DOHH2 (cell line): ENCODE measurements at regions not wholly inside any gene's neighbourhood (a gene's known extent, or its start where the extent isn't known, plus 50 kb on each side); places are given as distances from the start of the nearest gene placed in this dataset.

ENCODE experiments used
- H3F3A ChIP-seq: fragments of 200-600 bp; sonication (generic), shearing (Covaris generic); 2 replicates; pipeline ENCODE4 v1.6.0; 2016; ENCODE audit warnings: antibody characterized with exemption, mild to moderate bottlenecking; ENCODE audit not compliant: control insufficient read depth, insufficient read depth
- H3K27ac ChIP-seq: fragments of 200-600 bp; sonication (generic); 2 replicates; pipeline ENCODE4 v1.5.1; 2014; ENCODE audit warnings: low read depth, mild to moderate bottlenecking, low read length, moderate library complexity
- H3K27me3 ChIP-seq: fragments of 200-600 bp; sonication (generic); 2 replicates; pipeline ENCODE4 v1.6.1; 2014; ENCODE audit warnings: mild to moderate bottlenecking, low read length, mixed read lengths; ENCODE audit not compliant: control insufficient read depth
- H3K36me3 ChIP-seq: fragments of 200-600 bp; sonication (generic); 2 replicates; pipeline ENCODE4 v1.6.1; 2014; ENCODE audit warnings: mild to moderate bottlenecking, low read length, moderate library complexity, mixed read lengths; ENCODE audit not compliant: control insufficient read depth
- H3K4me1 ChIP-seq: fragments of 200-600 bp; sonication (generic); 2 replicates; pipeline ENCODE4 v1.6.1; 2014; ENCODE audit warnings: mild to moderate bottlenecking, low read length, mixed read lengths; ENCODE audit not compliant: control insufficient read depth
- H3K4me2 ChIP-seq: fragments of 200-600 bp; sonication (generic); 2 replicates; pipeline ENCODE4 v1.6.0; 2014; ENCODE audit warnings: mild to moderate bottlenecking, low read length, moderate library complexity
- H3K4me3 ChIP-seq: fragments of 200-600 bp; sonication (generic); 2 replicates; pipeline ENCODE4 v1.5.1; 2014; ENCODE audit warnings: mild to moderate bottlenecking, low read length, mixed read lengths
- H3K79me2 ChIP-seq: fragments of 200-600 bp; sonication (generic); 2 replicates; pipeline ENCODE4 v1.6.1; 2014; ENCODE audit warnings: mild to moderate bottlenecking, low read length, mixed read lengths; ENCODE audit not compliant: control insufficient read depth
- H3K9me2 ChIP-seq: fragments of 200-600 bp; sonication (generic); replicated peaks from 2 replicates; pipeline ENCODE4 v1.6.1; 2014; ENCODE audit warnings: mild to moderate bottlenecking, low read length, mixed read lengths; ENCODE audit not compliant: control insufficient read depth
- H3K9me3 ChIP-seq: fragments of 200-600 bp; sonication (generic); 2 replicates; pipeline ENCODE4 v1.6.1; 2014; ENCODE audit warnings: antibody characterized with exemption, low read length, mixed read lengths; ENCODE audit not compliant: control insufficient read depth, insufficient read depth
- H4K20me1 ChIP-seq: fragments of 200-600 bp; sonication (generic); 2 replicates; pipeline ENCODE4 v1.6.0; 2014; ENCODE audit warnings: low read depth, mild to moderate bottlenecking, antibody characterized with exemption, low read length, moderate library complexity; ENCODE audit not compliant: control insufficient read depth, insufficient read depth
- EZH2phosphoT487 ChIP-seq: fragments of 200-600 bp; sonication (generic); IDR thresholded peaks from 2 replicates; pipeline ENCODE4 v1.6.1; 2017; ENCODE audit warnings: borderline replicate concordance, mild to moderate bottlenecking, antibody characterized with exemption, low read length, moderate library complexity, mixed read lengths
- TF ChIP-seq, protein P1 (sequence below): fragments of 200-600 bp; sonication (generic); IDR thresholded peaks from one replicate; pipeline ENCODE4 v1.5.1; 2014; ENCODE audit warnings: antibody characterized with exemption, mild to moderate bottlenecking, low read depth, low read length; ENCODE audit not compliant: poor library complexity, severe bottlenecking

DNA sequence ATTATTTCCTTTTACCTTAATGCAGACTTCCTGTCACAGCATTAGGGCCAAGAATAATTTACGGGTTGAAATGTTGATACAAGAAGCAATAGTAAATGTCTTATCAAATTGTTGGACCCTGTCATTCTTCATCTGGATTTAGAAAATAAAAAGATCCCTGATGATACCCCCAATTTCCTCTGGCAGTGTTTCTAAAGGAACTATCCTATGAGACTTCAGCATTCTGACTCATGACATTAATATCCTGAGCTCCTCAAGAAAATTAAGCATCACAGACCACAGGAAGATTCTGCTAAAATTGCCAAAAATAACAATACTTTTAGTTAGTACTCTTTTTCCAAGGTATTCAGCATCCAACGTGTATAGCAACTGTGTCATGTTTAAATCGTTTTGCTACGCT, 490.5 kb upstream of the ANKRD30A start:
- no peaks in the 10 kb centered on the region for H3K79me2 ChIP-seq
- H3K36me3 ChIP-seq: no peaks in the 10 kb centered on the region
- H3K27me3 ChIP-seq: no peaks in the 10 kb centered on the region
- no peaks in the 10 kb centered on the region for H3K4me1 ChIP-seq
- no peaks in the 10 kb centered on the region for H4K20me1 ChIP-seq
- no peaks in the 10 kb centered on the region for H3K9me2 ChIP-seq
- TF ChIP-seq, protein P1, sequence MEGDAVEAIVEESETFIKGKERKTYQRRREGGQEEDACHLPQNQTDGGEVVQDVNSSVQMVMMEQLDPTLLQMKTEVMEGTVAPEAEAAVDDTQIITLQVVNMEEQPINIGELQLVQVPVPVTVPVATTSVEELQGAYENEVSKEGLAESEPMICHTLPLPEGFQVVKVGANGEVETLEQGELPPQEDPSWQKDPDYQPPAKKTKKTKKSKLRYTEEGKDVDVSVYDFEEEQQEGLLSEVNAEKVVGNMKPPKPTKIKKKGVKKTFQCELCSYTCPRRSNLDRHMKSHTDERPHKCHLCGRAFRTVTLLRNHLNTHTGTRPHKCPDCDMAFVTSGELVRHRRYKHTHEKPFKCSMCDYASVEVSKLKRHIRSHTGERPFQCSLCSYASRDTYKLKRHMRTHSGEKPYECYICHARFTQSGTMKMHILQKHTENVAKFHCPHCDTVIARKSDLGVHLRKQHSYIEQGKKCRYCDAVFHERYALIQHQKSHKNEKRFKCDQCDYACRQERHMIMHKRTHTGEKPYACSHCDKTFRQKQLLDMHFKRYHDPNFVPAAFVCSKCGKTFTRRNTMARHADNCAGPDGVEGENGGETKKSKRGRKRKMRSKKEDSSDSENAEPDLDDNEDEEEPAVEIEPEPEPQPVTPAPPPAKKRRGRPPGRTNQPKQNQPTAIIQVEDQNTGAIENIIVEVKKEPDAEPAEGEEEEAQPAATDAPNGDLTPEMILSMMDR: no peak
- TF ChIP-seq EZH2phosphoT487: no peak
- no peaks in the 10 kb centered on the region for H3F3A ChIP-seq
- H3K9me3 ChIP-seq: no peaks in the 10 kb centered on the region
- no peak overlapping the region for H3K4me3 ChIP-seq
- H3K4me2 ChIP-seq: no peak overlapping the region
- H3K27ac ChIP-seq: no peak overlapping the region

DNA sequence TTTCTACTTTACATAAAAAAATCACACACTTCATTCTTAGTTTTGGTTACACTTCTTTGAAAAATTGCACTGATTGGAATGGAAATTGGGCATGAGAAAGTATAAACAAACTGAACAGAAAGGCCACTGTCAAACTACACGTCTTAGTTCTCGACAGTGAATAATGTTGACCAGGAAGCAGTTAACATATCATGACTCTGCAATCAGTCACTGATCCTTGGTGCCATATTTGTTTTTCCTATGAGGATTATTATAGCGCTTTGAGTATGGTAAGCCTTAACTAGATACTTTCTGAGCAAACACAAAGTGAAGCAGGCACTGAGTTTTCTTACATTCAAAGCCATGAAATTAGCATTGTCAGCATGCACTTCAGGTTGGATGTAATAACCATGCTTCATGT, 495.1 kb upstream of the ANKRD30A start:
- H3F3A ChIP-seq: no peaks in the 10 kb centered on the region
- H3K9me3 ChIP-seq: no peaks in the 10 kb centered on the region
- H3K9me2 ChIP-seq: no peaks in the 10 kb centered on the region
- no peak overlapping the region for H3K4me2 ChIP-seq
- no peak overlapping the region for H3K27ac ChIP-seq
- no peaks in the 10 kb centered on the region for H4K20me1 ChIP-seq
- H3K36me3 ChIP-seq: no peaks in the 10 kb centered on the region
- no peak overlapping the region for H3K4me3 ChIP-seq
- TF ChIP-seq, protein P1: no peak
- TF ChIP-seq EZH2phosphoT487: no peak
- no peaks in the 10 kb centered on the region for H3K4me1 ChIP-seq
- no peaks in the 10 kb centered on the region for H3K27me3 ChIP-seq
- no peaks in the 10 kb centered on the region for H3K79me2 ChIP-seq

DNA sequence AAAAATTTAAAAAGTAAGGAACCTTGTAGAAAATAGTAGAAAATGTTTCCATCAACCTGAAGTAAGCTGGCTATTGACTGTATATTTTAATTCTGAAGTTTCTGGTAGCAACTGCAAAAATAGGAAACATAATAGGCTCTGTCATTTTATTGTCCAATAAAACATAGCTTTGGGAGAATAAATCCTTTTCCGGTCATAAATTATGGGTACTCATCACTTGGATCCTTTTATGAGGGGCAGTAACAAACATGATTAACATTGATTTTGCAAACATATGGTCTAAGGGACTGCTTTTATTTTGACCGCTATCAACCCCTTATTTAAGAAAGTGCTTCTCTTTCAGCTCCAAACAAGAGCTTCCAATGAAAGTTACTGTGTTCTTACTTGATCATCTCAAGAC, 495.9 kb upstream of the ANKRD30A start:
- Histone ChIP-seq H3F3A (no peaks in the 10 kb centered on the region), H3K27me3 (no peaks in the 10 kb centered on the region), H3K27ac (no peak overlapping the region), H3K36me3 (no peaks in the 10 kb centered on the region), H3K9me2 (no peaks in the 10 kb centered on the region), H3K4me3 (no peak overlapping the region), H3K79me2 (no peaks in the 10 kb centered on the region), H3K9me3 (no peaks in the 10 kb centered on the region), H4K20me1 (no peaks in the 10 kb centered on the region), H3K4me2 (no peak overlapping the region), H3K4me1 (no peaks in the 10 kb centered on the region)
- TF ChIP-seq, protein P1: no peak
- no peak for TF ChIP-seq EZH2phosphoT487

DNA sequence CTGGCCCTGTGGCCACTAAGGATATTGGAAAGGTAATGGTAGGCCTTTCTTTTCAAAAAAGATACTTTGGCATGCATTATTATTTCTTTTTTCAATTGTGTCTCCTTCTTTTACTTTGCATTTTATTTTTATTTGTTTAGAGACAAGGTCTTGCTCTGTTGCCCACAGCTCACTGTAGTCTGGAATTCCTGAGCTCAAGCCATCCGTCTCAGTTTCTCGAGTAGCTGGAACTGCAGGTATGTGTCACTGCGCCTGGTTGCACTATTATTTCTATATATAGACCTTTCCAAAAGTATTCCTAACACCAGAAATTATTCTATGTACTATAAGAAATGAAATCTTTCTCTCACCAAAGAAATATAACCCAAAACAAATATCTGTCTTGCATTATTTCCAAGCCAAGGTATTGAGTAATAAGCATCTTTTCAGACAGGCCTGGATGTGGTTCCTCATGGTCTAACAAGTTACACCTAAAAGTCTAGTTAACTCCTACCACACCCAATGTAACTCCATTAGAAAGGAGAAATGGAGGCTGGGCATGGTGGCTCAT, 500.8 kb upstream of the ANKRD30A start:
- no peak for TF ChIP-seq EZH2phosphoT487
- TF ChIP-seq, protein P1: no peak
- H4K20me1 ChIP-seq: no peaks in the 10 kb centered on the region
- no peaks in the 10 kb centered on the region for H3K27me3 ChIP-seq
- no peaks in the 10 kb centered on the region for H3K9me3 ChIP-seq
- no peak overlapping the region for H3K4me3 ChIP-seq
- no peak overlapping the region for H3K27ac ChIP-seq
- no peaks in the 10 kb centered on the region for H3F3A ChIP-seq
- H3K9me2 ChIP-seq: no peaks in the 10 kb centered on the region
- H3K4me1 ChIP-seq: no peaks in the 10 kb centered on the region
- no peaks in the 10 kb centered on the region for H3K79me2 ChIP-seq
- no peak overlapping the region for H3K4me2 ChIP-seq
- no peaks in the 10 kb centered on the region for H3K36me3 ChIP-seq
